Kidney glomerular epithelial cell (primary cell): ENCODE measurements at regions not wholly inside any gene's neighbourhood (a gene's known extent, or its start where the extent isn't known, plus 50 kb on each side); places are given as distances from the start of the nearest gene placed in this dataset.

Experiments used
- DNase-seq: peaks from one replicate; lab custom pipeline; 2025; lab: John Stamatoyannopoulos, UW

GRCh38 chr14:54310851-54311228 is 86.0 kb upstream of the CDKN3 start:
- no peak for DNase-seq

- peak; percentile 83 for DNase-seq
Observed at GRCh38 chr14:54312166-54312801, 84.5 kb upstream of the CDKN3 start.

GRCh38 chr14:54314365-54315104 is 82.3 kb upstream of the CDKN3 start:
- no peak for DNase-seq

GRCh38 chr14:54316652-54317051 is 80.2 kb upstream of the CDKN3 start:
- no peak for DNase-seq

GRCh38 chr14:54317391-54317790 is 79.4 kb upstream of the CDKN3 start:
- no peak for DNase-seq

GRCh38 chr14:54322246-54322645 is 74.6 kb upstream of the CDKN3 start:
- DNase-seq = peak; percentile 78

- DNase-seq = no peak
Observed at GRCh38 chr14:54322701-54323337, 74.0 kb upstream of the CDKN3 start.

- no peak for DNase-seq
Observed at GRCh38 chr14:54325766-54326165, 71.0 kb upstream of the CDKN3 start.

GRCh38 chr14:54329082-54329695 is 67.6 kb upstream of the CDKN3 start:
- peak; percentile 45 for DNase-seq

- no peak for DNase-seq
Observed at GRCh38 chr14:54330876-54331275, 65.9 kb upstream of the CDKN3 start.

GRCh38 chr14:54331516-54331915 is 65.3 kb upstream of the CDKN3 start:
- no peak for DNase-seq

- DNase-seq = no peak
Observed at GRCh38 chr14:54332490-54332889, 64.3 kb upstream of the CDKN3 start.

- DNase-seq = no peak
Observed at GRCh38 chr14:54333511-54333910, 63.3 kb upstream of the CDKN3 start.

- DNase-seq = peak; percentile 14
Observed at GRCh38 chr14:54335569-54336155, 61.1 kb upstream of the CDKN3 start.

- DNase-seq = no peak
Observed at GRCh38 chr14:54337314-54337713, 59.5 kb upstream of the CDKN3 start.

- DNase-seq = peak; percentile 23
Observed at GRCh38 chr14:54338696-54339317, 58.0 kb upstream of the CDKN3 start.

GRCh38 chr14:54339771-54340170 is 57.0 kb upstream of the CDKN3 start:
- no peak for DNase-seq

- no peak for DNase-seq
Observed at GRCh38 chr14:54342806-54343205, 54.0 kb upstream of the CDKN3 start.

- DNase-seq = peak; percentile 43
Observed at GRCh38 chr14:54343272-54344121, 53.3 kb upstream of the CDKN3 start.

- DNase-seq = peak; percentile 20
Observed at GRCh38 chr14:54344445-54344844, 52.4 kb upstream of the CDKN3 start.

GRCh38 chr14:54346257-54346656 is 50.5 kb upstream of the CDKN3 start:
- DNase-seq = no peak
